Sciatic nerve (tissue), 2 donors: ENCODE measurements at regions not wholly inside any gene's neighbourhood (a gene's known extent, or its start where the extent isn't known, plus 50 kb on each side); places are given as distances from the start of the nearest gene placed in this dataset.

Source experiments
- ATAC-seq: fragments of 200-7000 bp; cut with Tn5 transposase; one replicate; pipeline ENCODE4 v1.9.1; 2020; ENCODE audit warnings: mild to moderate bottlenecking, moderate library complexity
- DNase-seq: peaks from one replicate; pipeline ENCODE4 v3.0.0-alpha.2; 2020; ENCODE audit warnings: low spot score
- intact Hi-C: fragments of 100-400 bp; cut with DNase I; formaldehyde crosslinking; loops from one replicate; pipeline ENCODE4 v1.14.2; 2022
- donor health status: DM: no; HTN: no; CAD: no.
- donor health status: DM: no; HTN: no; CAD: no.

DNA sequence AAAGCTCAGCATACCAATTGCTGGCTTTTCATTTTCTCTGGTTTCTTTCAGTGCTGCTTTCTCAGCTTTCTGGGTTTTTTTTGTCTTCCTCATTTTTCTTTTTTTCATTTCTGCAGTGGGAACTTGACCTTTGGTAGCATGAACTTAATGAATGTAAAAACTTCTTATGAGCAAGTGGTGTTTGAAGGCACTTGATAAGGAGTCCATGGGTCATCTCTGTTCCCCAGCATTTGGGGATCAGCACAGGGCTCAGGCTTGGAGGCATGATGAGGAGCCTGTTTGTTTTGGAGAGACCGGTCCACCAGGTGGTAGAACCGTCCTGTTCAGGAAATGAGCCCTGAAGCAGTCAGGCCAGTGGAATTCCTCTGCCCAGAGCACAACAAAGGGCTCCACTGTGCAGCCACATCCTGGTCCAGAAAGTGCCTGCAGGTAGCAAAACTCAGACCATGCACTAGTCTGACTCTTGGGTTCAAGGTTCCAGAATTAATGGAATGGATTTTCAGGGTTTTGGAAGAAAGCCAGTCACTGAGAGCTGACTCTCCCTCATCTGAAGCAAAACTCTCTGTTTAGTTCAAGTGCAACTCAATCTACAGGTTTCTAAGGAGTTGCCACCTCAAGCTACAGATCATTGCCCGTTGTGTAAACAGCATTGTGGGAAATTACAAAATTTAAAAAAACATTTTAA is 52.3 kb upstream of the ADGRF1 start:
- ATAC-seq: no peak
- intact Hi-C loops: loop anchor here (10.0 kb wide), 1 partner anchor 210 kb away; the partner anchor contains the start of gene TNFRSF21
- DNase-seq: no peak

DNA sequence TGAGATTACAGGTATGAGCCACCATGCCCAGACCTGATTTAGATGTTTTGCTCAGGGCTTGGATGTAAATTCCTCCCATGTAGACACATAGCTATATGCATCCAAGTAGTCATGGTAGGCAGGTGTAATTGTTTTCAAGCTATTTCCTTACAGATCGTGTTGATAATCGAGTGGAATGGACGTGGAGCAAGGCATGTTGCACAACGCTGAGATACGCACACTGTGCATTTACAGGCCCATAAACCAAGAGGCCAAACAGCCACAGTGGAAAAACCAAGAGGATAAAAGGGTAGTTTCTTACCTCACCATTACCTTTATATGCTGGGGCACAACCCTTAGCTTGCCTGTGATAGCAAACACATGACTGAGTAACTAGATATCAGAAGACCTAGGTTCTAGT is 51.0 kb upstream of the ADGRF1 start:
- DNase-seq (no peak), ATAC-seq (no peak)
- intact Hi-C loops: loop anchor here (10.0 kb wide), 1 partner anchor 212 kb away; the partner anchor contains the start of gene TNFRSF21

DNA sequence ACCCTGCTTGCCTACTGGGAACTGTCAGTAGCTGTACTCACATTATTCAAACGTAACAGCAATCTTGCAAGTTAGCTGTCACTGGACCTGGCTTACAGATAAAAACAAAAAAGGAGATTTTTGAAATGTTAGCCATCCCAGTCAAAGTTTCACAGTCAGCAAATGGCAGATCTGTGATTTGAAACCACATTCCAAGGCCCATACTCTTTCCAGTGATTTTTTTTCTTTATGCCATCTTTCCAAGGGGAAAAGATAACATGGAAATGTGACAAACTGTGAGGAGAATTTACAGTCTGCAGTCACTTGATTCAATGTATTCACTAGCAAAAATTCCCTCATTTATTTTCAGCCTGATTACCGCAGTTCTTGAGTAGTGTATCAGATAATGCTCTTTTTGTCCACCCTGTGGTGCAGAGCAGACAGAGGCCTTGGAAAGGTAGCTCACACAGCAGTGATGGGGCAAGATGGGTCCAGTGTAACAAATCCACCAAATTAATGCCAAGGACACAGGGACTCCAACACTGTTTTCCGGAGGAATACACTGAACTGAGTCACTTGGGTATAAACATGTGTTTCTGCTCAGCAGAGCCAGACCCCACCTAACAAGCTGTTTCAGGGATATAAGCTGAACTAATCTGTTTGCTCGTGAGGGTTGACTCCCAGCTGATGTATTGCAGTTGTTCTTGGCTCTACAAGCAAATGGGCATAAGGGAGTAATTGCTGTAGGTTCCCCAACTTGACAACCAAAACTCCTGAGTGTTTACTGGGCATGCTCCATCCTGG is 49.9 kb upstream of the ADGRF1 start:
- no peak for DNase-seq
- intact Hi-C loops: loop anchor here (10.0 kb wide), 1 partner anchor 213 kb away; the partner anchor contains the start of gene TNFRSF21
- ATAC-seq: peak; percentile 68
